Trophoblast cell (in vitro differentiated cells and primary cell): ENCODE measurements at regions not wholly inside any gene's neighbourhood (a gene's known extent, or its start where the extent isn't known, plus 50 kb on each side); places are given as distances from the start of the nearest gene placed in this dataset.
"Not testable (repeated sequence)": the region's sequence is repeated elsewhere in the genome, so short reads cannot be mapped to it uniquely, and the experiment has no call there.

Source experiments
- DNase-seq, 2 donors: peaks; one replicate each; pipeline ENCODE4 v3.0.0-alpha.2; 2016
- H2AFZ ChIP-seq: 2 replicates; pipeline ENCODE4 v1.6.1; 2013; ENCODE audit warnings: low read length, moderate library complexity, mild to moderate bottlenecking; ENCODE audit not compliant: insufficient read depth, poor library complexity
- H2AK5ac ChIP-seq: 2 replicates; pipeline ENCODE4 v1.6.1; 2013; ENCODE audit warnings: mild to moderate bottlenecking, low read length
- H2BK120ac ChIP-seq: 2 replicates; pipeline ENCODE4 v1.6.1; 2013; ENCODE audit warnings: low read length, mild to moderate bottlenecking, moderate library complexity; ENCODE audit not compliant: insufficient read depth, poor library complexity
- H2BK12ac ChIP-seq: 2 replicates; pipeline ENCODE4 v1.6.1; 2013; ENCODE audit warnings: mild to moderate bottlenecking, low read length, moderate library complexity
- H2BK5ac ChIP-seq: 2 replicates; pipeline ENCODE4 v1.6.1; 2013; ENCODE audit warnings: low read length, low read depth, moderate library complexity, mild to moderate bottlenecking; ENCODE audit not compliant: poor library complexity
- H3K14ac ChIP-seq: 2 replicates; pipeline ENCODE4 v1.6.1; 2013; ENCODE audit warnings: mild to moderate bottlenecking, low read length
- H3K18ac ChIP-seq: 2 replicates; pipeline ENCODE4 v1.6.1; 2013; ENCODE audit warnings: mild to moderate bottlenecking, low read length
- H3K23ac ChIP-seq: 2 replicates; pipeline ENCODE4 v1.6.1; 2013; ENCODE audit warnings: low read length
- H3K27ac ChIP-seq: 2 replicates; pipeline ENCODE4 v1.5.1; 2013; ENCODE audit warnings: low read depth, mild to moderate bottlenecking, inconsistent platforms, low read length, moderate library complexity
- H3K27me3 ChIP-seq: 2 replicates; pipeline ENCODE4 v1.6.1; 2013; ENCODE audit warnings: inconsistent platforms, mild to moderate bottlenecking, low read length, moderate library complexity; ENCODE audit not compliant: insufficient read depth
- H3K36me3 ChIP-seq, 2 experiments: 1 replicate in 1 of 2; 2 replicates in 1 of 2; pipeline ENCODE4 v1.6.1; 2013; ENCODE audit warnings: low read length in 2 of 2, mild to moderate bottlenecking in 2 of 2, moderate library complexity in 1 of 2; ENCODE audit not compliant: insufficient read depth in 2 of 2, control insufficient read depth in 1 of 2
- H3K4ac ChIP-seq: 2 replicates; pipeline ENCODE4 v1.6.1; 2013; ENCODE audit warnings: low read depth, mild to moderate bottlenecking, low read length, moderate library complexity
- H3K4me1 ChIP-seq, 2 experiments: 1 replicate in 1 of 2; 2 replicates in 1 of 2; pipeline ENCODE4 v1.6.1; 2013; ENCODE audit warnings: low read length in 2 of 2, mild to moderate bottlenecking in 2 of 2, moderate library complexity in 1 of 2; ENCODE audit not compliant: insufficient read depth in 2 of 2, control insufficient read depth in 1 of 2
- H3K4me2 ChIP-seq: 2 replicates; pipeline ENCODE4 v1.6.1; 2013; ENCODE audit warnings: inconsistent platforms, mild to moderate bottlenecking, low read length, moderate library complexity
- H3K4me3 ChIP-seq: 2 replicates; pipeline ENCODE4 v1.5.1; 2013; ENCODE audit warnings: mild to moderate bottlenecking, low read depth, low read length, inconsistent platforms
- H3K79me1 ChIP-seq: one replicate; pipeline ENCODE4 v1.6.1; 2013; ENCODE audit warnings: low read length
- H3K79me2 ChIP-seq: 2 replicates; pipeline ENCODE4 v1.6.1; 2013; ENCODE audit warnings: low read length, mild to moderate bottlenecking; ENCODE audit not compliant: control insufficient read depth, insufficient read depth, poor library complexity
- H3K9ac ChIP-seq: 2 replicates; pipeline ENCODE4 v1.6.1; 2013; ENCODE audit warnings: mild to moderate bottlenecking, low read length
- H3K9me3 ChIP-seq: 2 replicates; pipeline ENCODE4 v1.6.1; 2013; ENCODE audit warnings: low read depth, mild to moderate bottlenecking, control low read depth, inconsistent platforms, low read length; ENCODE audit not compliant: insufficient read depth
- H4K12ac ChIP-seq: 2 replicates; pipeline ENCODE4 v1.6.1; 2013; ENCODE audit warnings: low read depth, mild to moderate bottlenecking, low read length, moderate library complexity
- H4K8ac ChIP-seq: 2 replicates; pipeline ENCODE4 v1.6.1; 2013; ENCODE audit warnings: low read depth, mild to moderate bottlenecking, low read length, moderate library complexity
- H4K91ac ChIP-seq: one replicate; pipeline ENCODE4 v1.6.1; 2013; ENCODE audit warnings: low read depth, mild to moderate bottlenecking, low read length, moderate library complexity
- WGBS: extraction: QIAGEN DNeasy Blood & Tissue Kit; methylation state at CpG from one replicate; pipeline ENCODE4 v1.1.7; 2013; ENCODE audit warnings: missing lambda C conversion rate; ENCODE audit not compliant: insufficient read length, insufficient coverage; ENCODE audit errors: extremely low coverage; 5-methylcytosine and 5-hydroxymethylcytosine counted together

DNA sequence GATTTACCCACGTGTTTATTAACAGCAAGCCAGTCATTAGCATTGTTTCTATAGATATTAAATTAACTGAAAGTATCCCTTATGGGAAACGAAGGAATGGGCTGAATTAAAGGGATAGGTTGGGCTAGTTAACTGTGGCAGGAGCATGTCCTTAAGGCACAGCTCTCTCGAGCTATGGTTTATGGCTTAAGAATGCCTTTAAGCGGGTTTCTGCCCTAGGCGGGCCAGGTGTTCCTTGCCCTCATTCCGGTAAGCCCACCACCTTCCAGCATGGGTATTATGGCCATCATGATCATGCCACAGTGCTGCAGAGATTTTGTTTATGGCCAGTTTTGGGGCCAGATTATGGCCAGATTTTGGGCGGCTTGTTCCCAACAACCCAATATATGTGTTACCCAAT lies 569.9 kb upstream of the MBL2 start:
- not testable (repeated sequence) for H2AK5ac ChIP-seq, H3K4me1 ChIP-seq, H2AFZ ChIP-seq, H3K27ac ChIP-seq, H2BK12ac ChIP-seq, H3K18ac ChIP-seq, H2BK5ac ChIP-seq, H3K9ac ChIP-seq, H3K79me1 ChIP-seq, H3K4me2 ChIP-seq, H3K23ac ChIP-seq, H3K14ac ChIP-seq, H4K8ac ChIP-seq, H2BK120ac ChIP-seq, H3K9me3 ChIP-seq, H3K36me3 ChIP-seq, H4K91ac ChIP-seq, H3K4ac ChIP-seq, H3K4me3 ChIP-seq, H4K12ac ChIP-seq, H3K79me2 ChIP-seq, H3K27me3 ChIP-seq
- peak; percentile 64 to 68 for DNase-seq
- WGBS: no CpG with 5 or more reads among the region's 7 CpGs

DNA sequence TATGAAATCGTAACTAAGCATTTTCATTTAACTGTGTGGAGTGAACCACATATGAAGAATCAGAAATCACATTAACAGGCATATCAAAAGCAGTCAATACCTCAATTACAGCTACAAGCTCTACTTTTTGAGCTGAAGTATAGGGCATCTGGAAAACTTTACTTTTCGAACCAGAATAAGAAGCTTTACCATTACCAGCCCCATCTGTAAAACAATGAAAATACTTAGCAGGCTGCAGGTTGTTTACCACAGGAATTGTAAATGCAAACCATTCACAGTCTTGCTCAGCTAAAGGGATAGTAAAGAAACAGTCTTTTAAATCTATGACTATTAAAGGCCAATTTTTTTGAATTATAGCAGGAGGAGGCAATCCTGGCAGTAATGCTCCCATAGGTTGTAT lies 565.6 kb upstream of the MBL2 start:
- H3K4me2 ChIP-seq, H3K27ac ChIP-seq, H3K14ac ChIP-seq, H3K9ac ChIP-seq, H3K18ac ChIP-seq, H2AFZ ChIP-seq, H3K4ac ChIP-seq, H4K12ac ChIP-seq, H4K8ac ChIP-seq, H3K4me1 ChIP-seq, H2BK5ac ChIP-seq, H4K91ac ChIP-seq, H3K23ac ChIP-seq, H2AK5ac ChIP-seq, H3K9me3 ChIP-seq, DNase-seq, H3K4me3 ChIP-seq, H2BK120ac ChIP-seq, H3K79me2 ChIP-seq, H2BK12ac ChIP-seq, H3K36me3 ChIP-seq, H3K79me1 ChIP-seq, H3K27me3 ChIP-seq: not testable (repeated sequence)
- no CpG with 5 or more reads among the region's 2 CpGs for WGBS

DNA sequence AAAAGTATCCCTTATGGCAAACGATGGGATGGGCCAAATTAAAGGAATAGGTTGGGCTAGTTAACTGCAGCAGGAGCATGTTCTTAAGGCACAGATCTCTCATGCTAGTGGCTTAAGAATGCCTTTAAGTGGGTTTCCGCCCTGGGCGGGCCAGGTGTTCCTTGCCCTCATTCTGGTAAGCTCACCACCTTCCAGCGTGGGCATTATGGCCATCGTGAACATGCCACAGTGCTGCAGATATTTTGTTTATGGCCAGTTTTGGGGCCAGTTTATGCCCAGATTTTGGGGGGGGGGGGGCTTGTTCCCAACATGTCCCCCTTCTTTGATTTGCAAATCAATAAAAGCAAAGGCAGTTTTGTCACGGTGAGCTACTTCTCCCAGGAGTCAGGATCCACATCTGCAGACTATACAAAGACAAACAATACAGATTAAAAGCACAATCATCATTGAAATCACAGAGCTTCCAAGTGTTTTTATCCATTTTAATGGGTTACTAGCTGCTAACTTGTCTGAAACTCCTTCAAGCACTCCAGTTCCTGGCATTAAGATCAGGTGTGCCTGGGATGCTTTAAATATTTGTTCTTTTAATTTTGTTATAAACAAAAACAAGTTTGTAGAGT lies 563.3 kb upstream of the MBL2 start:
- WGBS: no CpG with 5 or more reads among the region's 6 CpGs
- not testable (repeated sequence) for DNase-seq, H3K4me1 ChIP-seq, H3K18ac ChIP-seq, H3K36me3 ChIP-seq, H3K4ac ChIP-seq, H4K91ac ChIP-seq, H3K4me3 ChIP-seq, H4K8ac ChIP-seq, H3K4me2 ChIP-seq, H3K23ac ChIP-seq, H3K27ac ChIP-seq, H3K14ac ChIP-seq, H2BK5ac ChIP-seq, H3K9ac ChIP-seq, H3K9me3 ChIP-seq, H2BK120ac ChIP-seq, H3K27me3 ChIP-seq, H2AK5ac ChIP-seq, H4K12ac ChIP-seq, H2BK12ac ChIP-seq, H3K79me1 ChIP-seq, H3K79me2 ChIP-seq, H2AFZ ChIP-seq

DNA sequence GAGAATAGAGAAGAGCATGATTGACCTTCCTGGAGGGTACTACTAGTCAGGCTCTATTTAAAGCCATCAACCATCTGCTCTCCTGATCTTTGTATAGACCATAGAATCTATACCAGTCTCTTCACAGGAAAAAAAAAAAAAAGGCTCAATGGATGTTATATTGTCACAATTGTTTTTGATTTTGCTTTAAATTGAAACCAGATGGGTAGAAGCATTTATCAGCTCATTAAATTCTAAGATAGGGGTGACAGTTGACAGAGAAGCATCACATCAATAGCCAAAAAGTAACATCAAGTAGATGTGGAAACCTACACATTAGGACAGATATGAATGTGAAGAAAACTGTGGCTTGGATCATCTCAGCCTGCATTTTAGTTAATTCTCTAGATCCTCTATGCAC lies 558.9 kb upstream of the MBL2 start:
- Histone ChIP-seq H3K4me1 (no peaks in the 10 kb centered on the region), H3K36me3 (peaks cover 2% of the 10 kb centered on the region in 2 experiments), H3K79me2 (no peaks in the 10 kb centered on the region), H3K27ac (no peak overlapping the region), H3K79me1 (peaks cover 1% of the 10 kb centered on the region), H3K4ac (no peak overlapping the region), H3K23ac (no peak overlapping the region), H2BK12ac (no peak overlapping the region), H3K9ac (no peak overlapping the region), H2BK120ac (no peak overlapping the region), H4K91ac (no peak overlapping the region), H3K9me3 (peaks cover 2% of the 10 kb centered on the region), H3K4me2 (no peak overlapping the region), H4K8ac (no peak overlapping the region), H2AFZ (no peak overlapping the region), H3K27me3 (no peaks in the 10 kb centered on the region), H3K18ac (no peak overlapping the region), H3K14ac (no peak overlapping the region), H4K12ac (no peak overlapping the region), H3K4me3 (no peak overlapping the region), H2BK5ac (no peak overlapping the region), H2AK5ac (no peak overlapping the region)
- no peak for DNase-seq
